RPMI7951 (cell line): ENCODE measurements at regions not wholly inside any gene's neighbourhood (a gene's known extent, or its start where the extent isn't known, plus 50 kb on each side); places are given as distances from the start of the nearest gene placed in this dataset.
A peak's percentile ranks its signal among the peaks of the same experiment; 100 is the strongest.

Experiments
- DNase-seq: peaks from one replicate; pipeline ENCODE4 v3.0.0-alpha.2; 2012; ENCODE audit warnings: low read depth

DNA sequence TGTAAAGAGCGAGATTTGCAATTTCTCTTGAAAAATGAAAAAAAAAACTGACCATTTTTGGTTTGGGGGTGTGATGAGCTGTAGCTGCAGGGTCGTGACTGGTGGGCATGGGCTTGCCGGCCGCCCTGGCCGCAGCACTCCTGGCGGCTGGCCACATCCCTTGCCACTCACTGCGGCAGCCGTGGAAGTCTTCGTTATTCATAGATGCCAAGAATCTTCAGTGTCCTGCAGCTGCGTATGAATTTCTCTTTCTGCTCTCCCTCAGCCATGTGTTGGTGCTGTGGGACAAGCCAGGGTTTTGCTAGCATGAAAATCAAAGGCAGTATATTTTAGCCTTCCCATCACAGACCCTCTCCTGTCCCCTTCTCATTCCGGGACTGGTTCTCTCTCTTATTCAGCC, 151.7 kb upstream of the TSHZ3 start:
- no peak for DNase-seq

DNA sequence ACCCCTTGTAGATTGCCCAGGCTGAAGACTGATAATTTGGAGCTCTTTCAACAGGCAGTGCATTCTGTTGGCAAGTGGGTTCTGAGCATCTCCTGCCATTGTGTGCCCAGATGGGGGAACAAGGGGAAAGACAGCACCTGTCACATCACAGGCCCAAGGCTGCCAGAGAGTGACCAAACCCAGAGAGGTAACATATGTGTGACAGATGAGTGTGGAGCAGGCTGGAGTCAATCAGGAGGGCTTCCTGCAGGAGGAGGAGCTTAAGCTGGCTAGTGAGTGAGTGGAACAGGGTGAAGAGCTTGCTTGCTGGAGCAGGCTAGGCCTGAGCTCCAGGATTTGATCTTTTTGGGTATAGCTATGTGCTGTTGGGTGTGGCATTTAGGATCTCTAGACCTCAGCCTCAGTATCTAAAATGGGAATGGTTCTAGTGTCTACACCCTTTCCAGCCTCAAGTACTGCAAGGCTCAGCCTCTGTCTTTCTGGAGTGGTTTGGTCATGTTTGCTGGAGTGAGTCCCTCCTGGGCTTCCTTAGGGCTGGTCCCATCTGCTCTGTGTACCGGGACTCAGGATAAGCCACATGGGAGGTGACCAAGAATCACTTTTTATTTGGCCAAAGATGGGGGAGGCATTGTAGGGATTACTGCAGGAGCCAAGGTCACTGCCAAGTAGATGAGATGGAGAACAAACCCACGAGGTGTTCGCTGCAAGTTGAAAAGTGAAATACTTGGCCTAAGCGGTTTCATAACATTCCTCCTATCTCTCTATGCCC, 152.4 kb upstream of the TSHZ3 start:
- no peak for DNase-seq

- no peak for DNase-seq
These were observed 153.4 kb upstream of the TSHZ3 start for GRCh38 chr19:31502536-31503170.

DNA sequence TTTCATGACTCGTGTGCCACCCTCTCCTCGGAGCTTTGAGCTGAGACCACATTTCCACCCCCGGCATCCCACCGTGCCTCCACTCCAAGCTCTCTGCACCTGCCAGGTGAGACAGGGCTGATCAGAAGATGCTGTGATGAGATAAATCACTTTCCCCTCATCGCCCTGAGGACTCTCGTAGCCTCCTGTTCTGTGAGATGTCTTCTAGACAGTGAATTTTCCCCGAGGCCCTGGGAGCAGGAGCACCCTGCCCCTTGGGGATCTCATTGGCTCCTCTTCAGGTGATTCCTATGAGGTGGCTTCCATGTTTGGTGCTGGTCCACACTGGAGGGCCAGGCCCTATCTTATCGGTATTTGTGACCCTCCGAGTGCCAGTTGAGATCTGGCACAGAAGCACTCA, 154.0 kb upstream of the TSHZ3 start:
- DNase-seq = no peak

GRCh38 chr19:31504221-31504620, 155.0 kb upstream of the TSHZ3 start:
- DNase-seq = no peak

DNA sequence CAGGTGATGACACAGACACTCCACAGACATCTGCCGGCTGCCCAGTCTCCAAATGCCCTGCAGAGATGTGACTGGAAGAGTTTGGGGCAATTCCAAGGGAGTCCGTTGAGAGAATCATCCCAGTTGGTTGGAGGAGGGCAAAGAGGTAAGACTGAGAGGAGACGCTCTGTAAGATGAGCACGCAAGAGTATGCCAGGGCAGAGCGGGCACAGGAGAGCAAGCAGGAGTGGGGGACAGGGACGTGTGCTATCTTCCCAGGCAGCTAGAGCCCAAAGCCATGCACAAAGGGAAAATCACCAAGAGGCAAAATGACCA, 156.3 kb upstream of the TSHZ3 start:
- no peak for DNase-seq

- no peak for DNase-seq
These were observed 156.9 kb upstream of the TSHZ3 start for GRCh38 chr19:31506102-31506501.

DNA sequence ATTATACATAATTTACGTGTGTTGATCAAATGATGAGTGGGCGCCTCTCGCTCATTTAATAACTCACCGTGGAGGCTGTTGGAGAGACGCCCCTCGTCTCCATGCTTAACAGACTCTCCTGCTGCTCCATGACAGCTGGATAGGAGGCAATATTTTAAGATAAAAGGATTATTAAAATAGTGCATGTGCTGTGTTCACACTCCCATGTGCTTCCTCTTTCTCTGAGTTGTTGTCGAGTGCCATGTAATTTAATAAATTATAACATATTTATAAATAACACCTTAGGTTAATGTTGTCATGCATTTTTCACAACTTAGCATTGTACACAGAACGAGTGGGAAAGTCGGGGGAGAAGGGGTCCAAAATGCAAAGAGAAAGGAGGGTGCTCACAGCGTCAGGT, 161.4 kb upstream of the TSHZ3 start:
- DNase-seq = no peak

DNA sequence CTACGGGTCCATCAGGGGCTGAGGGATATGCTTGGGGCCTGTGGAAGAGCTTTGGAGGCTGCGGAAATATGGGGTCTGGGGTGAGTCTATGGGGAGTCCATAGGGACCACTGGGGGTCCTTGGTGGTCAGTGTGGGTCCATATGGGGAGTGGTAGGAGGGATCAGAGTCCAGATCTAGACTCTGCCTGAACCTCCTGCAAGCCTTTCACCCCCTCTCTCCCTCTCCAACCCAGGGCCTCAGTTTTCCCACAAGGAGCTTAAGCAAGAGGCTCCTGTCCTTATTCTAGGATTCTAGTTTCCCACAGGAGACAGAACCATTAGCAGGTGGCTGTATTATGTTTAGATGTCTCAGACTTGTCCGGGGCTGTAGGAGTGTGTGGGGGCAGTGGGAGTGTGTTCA, 161.9 kb upstream of the TSHZ3 start:
- no peak for DNase-seq

GRCh38 chr19:31511696-31512095, 162.5 kb upstream of the TSHZ3 start:
- no peak for DNase-seq

DNA sequence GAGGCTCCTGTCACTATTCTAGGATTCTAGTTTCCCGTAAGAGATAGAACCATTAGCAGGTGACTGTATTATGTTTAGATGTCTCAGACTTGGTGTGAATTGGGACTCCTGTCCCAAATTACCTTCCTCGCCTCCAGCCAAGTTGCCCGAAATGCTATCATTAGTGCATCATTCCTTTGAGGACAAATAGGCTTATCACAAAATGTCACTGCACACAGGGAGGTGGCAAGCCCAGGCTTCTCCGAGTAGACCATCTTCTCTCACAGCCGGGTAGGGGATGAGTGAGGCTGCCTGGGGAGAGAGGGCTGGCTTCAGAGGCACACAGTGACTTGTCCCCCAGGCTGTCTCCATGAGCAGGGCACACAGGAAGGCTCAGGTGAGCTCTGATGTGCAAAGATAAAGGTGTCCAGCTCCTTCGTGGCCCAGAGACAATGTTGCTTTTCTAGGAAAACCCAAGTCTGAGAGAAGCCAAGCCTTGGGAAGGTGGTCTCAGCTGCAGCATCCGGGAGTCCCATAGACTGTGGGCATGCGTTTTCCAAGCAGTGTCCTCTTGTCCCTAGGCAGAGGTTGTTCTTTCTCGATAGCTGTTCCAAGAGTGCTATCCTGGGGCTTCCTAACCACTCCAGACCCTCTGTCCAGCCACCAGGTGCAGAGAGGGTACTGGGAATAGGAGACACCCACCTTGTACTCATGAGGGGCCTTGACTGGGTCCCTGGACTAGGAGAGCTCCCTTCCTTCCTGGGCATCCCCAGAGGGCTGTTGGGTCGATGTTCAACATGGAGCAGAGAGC, 163.1 kb upstream of the TSHZ3 start:
- DNase-seq = no peak

DNA sequence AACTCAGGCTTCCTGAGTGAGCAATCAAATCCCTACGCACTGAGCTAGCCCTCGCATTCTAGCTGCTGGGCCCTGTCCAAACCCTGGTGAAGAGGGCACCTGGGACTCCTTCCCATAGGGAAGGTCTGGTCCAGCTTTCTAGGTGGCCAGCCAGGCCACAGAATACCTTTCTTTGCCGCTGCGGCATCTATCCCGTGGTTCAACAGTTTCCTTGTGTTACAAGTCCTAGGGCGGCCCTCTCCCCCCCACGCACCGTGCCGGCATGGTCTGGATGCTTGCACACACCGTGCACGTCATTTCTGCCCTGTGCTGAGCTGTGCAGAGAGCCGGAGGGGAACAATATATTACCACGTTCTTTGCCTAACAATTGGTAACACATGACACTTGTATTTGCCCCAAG, 164.6 kb upstream of the TSHZ3 start:
- no peak for DNase-seq

DNA sequence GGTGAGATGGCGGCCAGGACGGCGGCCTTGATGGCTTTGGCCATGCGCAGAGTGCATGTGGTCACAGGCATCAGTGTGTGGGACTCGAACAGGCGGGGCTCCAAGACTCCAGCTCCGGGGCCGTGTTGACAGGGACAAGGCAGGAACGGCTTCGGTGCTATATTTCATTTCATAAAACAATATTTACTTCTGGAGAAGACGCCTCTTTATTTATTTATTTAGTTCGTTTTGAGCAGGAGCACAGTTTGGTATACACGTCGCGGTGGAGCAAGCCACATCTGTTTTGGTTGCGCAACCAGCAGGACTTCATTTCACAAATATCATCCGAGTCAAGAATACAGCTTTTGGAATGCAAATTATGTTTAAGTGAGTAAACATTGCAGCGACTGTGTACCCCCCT, 166.7 kb upstream of the TSHZ3 start:
- DNase-seq = peak; percentile 28

DNA sequence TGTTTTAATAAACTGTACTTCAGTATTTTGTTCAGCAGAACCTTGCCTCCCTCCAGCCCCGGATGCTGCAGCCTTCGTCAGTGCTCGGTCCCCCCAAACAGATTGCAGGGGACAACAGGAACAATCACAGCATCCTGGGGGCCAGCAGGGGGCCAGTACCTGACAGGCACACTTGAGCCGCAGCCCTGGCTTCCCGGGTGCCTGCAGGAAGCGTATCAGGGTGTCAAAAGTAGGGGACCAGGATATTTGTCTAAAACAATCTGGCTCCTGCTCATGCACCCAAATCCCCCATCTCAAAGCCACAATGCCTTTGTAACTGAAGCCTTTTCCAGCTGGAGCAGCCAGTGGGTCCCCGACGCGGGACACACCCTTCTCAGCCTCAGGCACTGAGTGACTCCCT, 167.5 kb upstream of the TSHZ3 start:
- no peak for DNase-seq

DNA sequence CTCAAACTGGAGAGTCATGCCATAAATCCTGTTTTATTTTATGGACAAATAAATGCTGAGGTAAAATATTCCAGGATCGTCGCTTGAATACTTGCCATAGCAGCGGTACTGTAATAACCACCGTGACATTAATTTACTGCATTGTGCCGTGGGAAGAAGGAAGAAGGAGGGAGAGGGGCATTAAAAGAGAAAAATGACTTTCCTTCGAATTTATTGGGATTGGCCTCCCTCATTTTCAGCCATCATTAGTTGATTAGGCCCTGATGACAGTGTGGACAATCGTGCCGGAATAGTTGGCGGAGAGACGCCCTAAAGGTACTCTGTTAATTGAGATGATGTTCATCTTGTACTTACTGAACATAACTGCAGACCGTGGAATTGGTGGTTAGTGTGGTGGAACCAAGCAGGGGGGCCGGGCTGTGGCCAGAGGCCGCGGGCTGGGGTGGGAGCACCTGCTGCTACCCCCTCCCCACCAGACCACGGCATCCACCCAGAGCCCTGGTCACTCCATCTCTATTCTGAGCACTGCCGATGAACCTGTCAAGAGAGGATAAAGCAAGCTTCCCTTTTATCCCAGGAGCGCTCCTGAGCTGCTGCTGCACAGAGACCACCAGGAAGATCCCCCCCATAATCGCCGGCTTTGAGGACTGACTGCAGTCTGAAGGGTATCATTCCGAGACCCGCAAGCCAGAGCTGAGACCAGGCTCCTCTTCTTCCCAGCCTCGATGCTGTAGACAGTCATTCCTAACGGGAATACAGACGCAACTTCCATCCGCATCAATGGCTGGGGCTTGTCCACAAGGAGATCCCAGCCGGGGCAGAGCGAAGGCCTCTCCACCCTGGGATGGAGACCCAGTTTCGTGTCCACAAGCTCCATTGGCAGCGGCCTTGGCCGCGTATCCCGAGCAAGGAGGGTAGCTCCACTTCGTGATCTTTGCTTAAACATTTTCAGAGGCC, 168.3 kb upstream of the TSHZ3 start:
- no peak for DNase-seq

GRCh38 chr19:31518216-31519020, 169.2 kb upstream of the TSHZ3 start:
- DNase-seq = peak; percentile 39

- peak; percentile 81 for DNase-seq
These were observed 170.0 kb upstream of the TSHZ3 start for GRCh38 chr19:31519256-31519655.

DNA sequence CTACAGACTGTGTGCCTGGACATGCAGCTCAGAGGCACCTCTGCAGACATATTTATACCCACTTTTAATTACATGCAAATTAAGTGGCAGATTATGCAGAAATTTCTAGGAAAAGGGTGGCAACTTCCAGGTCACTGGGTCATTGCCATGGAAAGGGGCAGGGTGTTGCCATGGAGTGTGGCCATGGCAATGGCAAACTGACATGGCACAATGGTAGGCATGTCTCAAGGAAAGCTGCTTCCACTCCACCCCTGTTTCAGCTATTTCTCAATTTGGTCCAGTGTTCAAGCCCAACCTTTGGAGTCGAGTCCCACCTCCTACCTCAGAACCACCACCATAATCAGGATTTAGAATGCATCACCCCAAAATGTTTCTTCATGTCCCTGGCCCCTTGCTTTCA, 170.7 kb upstream of the TSHZ3 start:
- DNase-seq = no peak

GRCh38 chr19:31520633-31521032, 171.4 kb upstream of the TSHZ3 start:
- no peak for DNase-seq

DNA sequence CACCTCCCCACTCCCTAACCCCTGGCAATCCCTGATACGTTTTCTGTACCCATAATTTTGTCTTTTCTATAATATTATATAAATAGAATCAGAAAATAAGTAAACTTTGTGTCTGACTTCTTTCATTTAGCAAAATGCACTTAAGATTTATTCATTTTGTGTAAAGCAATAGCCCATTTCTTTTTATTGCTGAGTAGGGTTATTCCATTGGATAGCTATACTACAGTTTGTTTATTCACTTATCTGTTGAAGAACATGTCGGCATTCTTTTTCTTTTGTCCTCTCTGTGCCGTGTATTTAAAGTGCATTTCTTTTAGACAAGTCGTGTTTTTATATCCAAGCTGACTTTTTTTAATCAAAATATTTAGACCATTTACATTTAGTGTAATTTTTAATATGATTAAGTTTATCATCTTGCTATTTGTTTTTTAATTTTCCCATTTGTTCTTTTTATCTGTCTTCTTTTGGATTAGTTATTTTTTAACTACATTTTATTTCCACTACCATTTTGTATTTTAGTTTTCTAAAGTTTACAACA, 176.4 kb upstream of the TSHZ3 start:
- no peak for DNase-seq

GRCh38 chr19:31527443-31527842, 178.2 kb upstream of the TSHZ3 start:
- DNase-seq = no peak
